Stomach (tissue), 8 donors: ENCODE measurements at regions not wholly inside any gene's neighbourhood (a gene's known extent, or its start where the extent isn't known, plus 50 kb on each side); places are given as distances from the start of the nearest gene placed in this dataset.

ENCODE experiments used
- DNase-seq, 2 donors: peaks; one replicate each; pipeline versions ENCODE4 v3.0.0 to v3.0.0-alpha.2; 2013 to 2019
- H3K27ac ChIP-seq, 5 donors: fragments of 200-600 bp in 4 of 5; sonication (generic) in 4 of 5; one replicate each; pipeline ENCODE4 v1.5.1; 2013 to 2019; ENCODE audit warnings: mild to moderate bottlenecking in 1 of 5, moderate library complexity in 1 of 5
- H3K27me3 ChIP-seq, 3 donors: fragments of 200-600 bp; sonication (generic); one replicate each; pipeline ENCODE4 v1.5.1; 2017 to 2019; ENCODE audit warnings: mixed run types in 1 of 3
- H3K36me3 ChIP-seq, 4 donors: fragments of 200-600 bp; sonication (generic); 1 replicate in 3 of 4; 2 replicates in 1 of 4; pipeline ENCODE4 v1.5.1; 2016 to 2019
- H3K4me1 ChIP-seq, 4 donors: fragments of 200-600 bp; sonication (generic); one replicate each; pipeline ENCODE4 v1.5.1; 2016 to 2019
- H3K4me3 ChIP-seq, 4 donors: fragments of 200-600 bp; sonication (generic) in 3 of 4; one replicate each; pipeline ENCODE4 v1.5.1; 2016 to 2019; ENCODE audit warnings: mild to moderate bottlenecking in 1 of 4
- H3K9me3 ChIP-seq, 4 donors: fragments of 200-600 bp; sonication (generic); one replicate each; pipeline ENCODE4 v1.5.1; 2016 to 2019
- CTCF ChIP-seq, 7 experiments: fragments of 450-650 bp in 4 of 7; fragments of 200-600 bp in 3 of 7; sonication (generic) in 3 of 7; IDR thresholded peaks; one replicate each; pipeline ENCODE4 v1.5.1; 2016 to 2019; ENCODE audit warnings: antibody characterized with exemption in 7 of 7, control low read depth in 2 of 7, mild to moderate bottlenecking in 1 of 7
- EP300 ChIP-seq: sonication (generic); formaldehyde crosslinking; IDR thresholded peaks from one replicate; pipeline ENCODE4 v1.6.1; 2017; ENCODE audit warnings: antibody characterized with exemption
- POLR2A ChIP-seq, 4 donors: fragments of 450-650 bp; IDR thresholded peaks; one replicate each; pipeline ENCODE4 v1.6.1; 2016; ENCODE audit warnings: antibody characterized with exemption in 4 of 4, control low read depth in 2 of 4, mild to moderate bottlenecking in 1 of 4, moderate library complexity in 1 of 4
- POLR2AphosphoS5 ChIP-seq, 3 donors: sonication (generic); formaldehyde crosslinking; IDR thresholded peaks; one replicate each; pipeline ENCODE4 v1.6.1; 2016; ENCODE audit warnings: antibody characterized with exemption in 3 of 3
- WGBS, 5 donors: extraction: QIAGEN DNeasy Blood & Tissue Kit in 3 of 5; methylation state at CpG; one replicate each; pipeline versions ENCODE4 v1.1.5 to v1.1.7; 2013 to 2018; 5-methylcytosine and 5-hydroxymethylcytosine counted together
- intact Hi-C: fragments of 100-400 bp; cut with DNase I; formaldehyde crosslinking; loops from one replicate; pipeline ENCODE4 v1.15.1; 2023; ENCODE audit warnings: low total_unique reads
- donor health status: healthy with polysubstance abuse.
- donor health status: Bipolar disorder and iron deficiency.
- donor health status: healthy.

DNA sequence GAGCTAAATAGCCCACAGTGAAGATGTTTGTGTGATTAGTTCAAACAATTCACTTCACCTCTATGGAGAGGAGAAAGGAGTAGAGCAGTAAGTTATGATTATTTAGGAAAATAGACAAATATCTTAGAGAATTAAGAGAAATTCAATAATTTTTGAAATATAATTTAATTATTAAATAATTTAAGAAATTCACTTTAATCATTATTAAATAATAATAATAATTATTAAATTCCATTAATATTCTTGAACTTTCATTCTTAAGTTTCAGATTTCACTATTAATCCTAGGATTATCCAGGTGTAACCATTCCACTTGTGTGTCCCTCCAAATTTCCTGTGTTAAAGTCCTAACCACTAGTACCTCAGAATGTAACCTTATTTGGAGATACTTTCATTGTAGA lies 58.9 kb upstream of the RGS18 start:
- intact Hi-C loops: no loop called here
- TF ChIP-seq POLR2AphosphoS5 (IDR thresholded peaks at IDR 0.05): no peak
- TF ChIP-seq EP300: no peak
- TF ChIP-seq POLR2A (IDR thresholded peaks at IDR 0.05): no peak
- no peak for TF ChIP-seq CTCF (IDR thresholded peaks at IDR 0.05)
- no peaks in the 10 kb centered on the region for H3K4me1 ChIP-seq

DNA sequence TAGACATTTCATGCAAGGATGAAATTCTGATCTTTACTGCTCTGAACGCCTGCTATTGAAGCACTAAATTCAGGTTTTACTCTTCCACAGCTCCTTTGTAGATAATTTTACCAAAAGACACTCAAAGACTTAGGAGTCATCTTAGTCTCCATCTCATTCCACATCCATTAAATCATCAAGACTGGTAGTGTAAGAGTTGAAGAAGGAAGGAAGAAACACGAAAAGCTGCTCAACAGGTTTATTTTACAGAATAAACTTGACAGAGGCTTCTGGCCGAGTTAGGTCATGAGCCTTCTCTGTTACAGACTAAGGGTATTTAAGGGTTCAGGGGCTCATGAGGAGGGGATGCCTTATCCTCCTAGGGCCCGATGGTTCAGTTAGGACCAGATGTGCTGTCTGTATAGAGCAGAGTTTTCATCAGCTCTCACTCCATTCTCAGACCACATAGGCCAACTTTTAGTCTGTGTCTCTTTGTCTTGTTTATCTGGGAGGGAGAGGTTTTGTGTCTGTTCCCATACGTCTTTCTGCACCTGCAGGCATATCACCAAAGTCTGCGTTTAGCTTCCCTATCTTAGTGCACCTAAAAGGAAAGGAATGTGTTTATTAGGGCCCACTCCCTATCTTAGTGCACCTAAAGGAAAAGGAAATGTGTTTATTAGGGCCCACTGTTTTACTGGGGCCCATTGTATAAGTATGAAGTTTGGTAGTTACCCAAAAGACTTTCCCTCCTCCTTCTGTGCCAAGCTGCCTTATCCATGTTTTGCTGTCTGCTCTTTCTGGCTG lies 57.4 kb upstream of the RGS18 start:
- H3K4me3 ChIP-seq: no peak overlapping the region
- intact Hi-C loops: no loop called here
- H3K27me3 ChIP-seq: no peaks in the 10 kb centered on the region
- 54 to 67% (median 60%) methylated on average over 6 of the region's 6 CpGs for WGBS, 5 donors
- H3K36me3 ChIP-seq: no peaks in the 10 kb centered on the region
- H3K9me3 ChIP-seq: no peaks in the 10 kb centered on the region
- H3K4me1 ChIP-seq: no peaks in the 10 kb centered on the region
- TF ChIP-seq POLR2AphosphoS5 (IDR thresholded peaks at IDR 0.05): no peak
- TF ChIP-seq CTCF (IDR thresholded peaks at IDR 0.05): no peak
- TF ChIP-seq EP300: no peak
- no peak for TF ChIP-seq POLR2A (IDR thresholded peaks at IDR 0.05)
- no peak overlapping the region for H3K27ac ChIP-seq
- no peak for DNase-seq

More for the DNA sequence above, 58.9 kb upstream of the RGS18 start:
- Histone ChIP-seq H3K36me3 (no peaks in the 10 kb centered on the region), H3K4me3 (no peak overlapping the region), H3K27ac (no peak overlapping the region), H3K27me3 (no peaks in the 10 kb centered on the region), H3K9me3 (no peaks in the 10 kb centered on the region)
- DNase-seq: no peak

DNA sequence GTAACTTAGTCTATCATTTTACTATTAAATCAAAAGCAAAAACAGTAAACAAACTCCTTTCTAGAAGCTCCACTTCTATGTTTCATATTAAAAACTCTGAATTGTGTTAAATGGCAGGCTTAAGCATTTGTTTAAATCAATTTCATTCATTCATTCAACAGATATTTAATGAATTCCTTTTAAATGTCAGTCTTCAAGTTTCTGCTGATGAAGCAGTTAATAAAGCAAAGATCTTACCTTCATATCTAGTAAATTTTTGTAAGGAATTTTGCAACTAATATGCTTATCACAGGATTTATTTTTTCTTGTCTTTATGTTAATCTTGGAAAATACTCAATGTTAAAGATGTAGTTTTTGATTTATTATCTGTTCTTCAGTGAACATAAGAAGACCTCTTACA lies 54.1 kb upstream of the RGS18 start:
- intact Hi-C loops: no loop called here
- no peak for TF ChIP-seq POLR2AphosphoS5 (IDR thresholded peaks at IDR 0.05)
- TF ChIP-seq CTCF (IDR thresholded peaks at IDR 0.05): no peak
- TF ChIP-seq EP300: no peak
- no peak for TF ChIP-seq POLR2A (IDR thresholded peaks at IDR 0.05)

DNA sequence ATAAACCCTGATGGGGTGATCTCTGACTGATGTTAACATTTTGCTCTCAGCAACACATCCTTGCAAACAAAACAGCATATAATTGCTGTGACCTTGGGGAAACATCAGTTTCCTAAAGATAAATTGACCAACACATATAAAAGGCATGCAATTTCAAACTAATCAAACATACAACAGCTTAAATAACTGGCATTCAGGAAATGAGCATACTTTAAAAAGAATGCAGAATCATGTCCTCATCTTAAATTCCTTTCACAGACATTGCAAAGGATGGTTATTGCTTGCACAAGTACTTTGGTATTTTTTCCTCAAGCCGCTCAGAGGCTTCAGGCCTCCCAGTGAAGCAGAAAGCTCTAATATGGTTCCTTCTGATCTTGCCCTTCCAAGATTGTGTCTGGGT lies 53.4 kb upstream of the RGS18 start:
- no peaks in the 10 kb centered on the region for H3K9me3 ChIP-seq
- H3K4me3 ChIP-seq: no peak overlapping the region
- intact Hi-C loops: no loop called here
- H3K27ac ChIP-seq: no peak overlapping the region
- no peak for TF ChIP-seq POLR2A (IDR thresholded peaks at IDR 0.05)
- TF ChIP-seq CTCF (IDR thresholded peaks at IDR 0.05): no peak
- TF ChIP-seq POLR2AphosphoS5 (IDR thresholded peaks at IDR 0.05): no peak
- no peak for TF ChIP-seq EP300
- 71 to 88% (median 84%) methylated on average over 1 of the region's 1 CpG for WGBS, 5 donors
- H3K27me3 ChIP-seq: no peaks in the 10 kb centered on the region
- H3K4me1 ChIP-seq: no peaks in the 10 kb centered on the region
- DNase-seq: peak in 1 of 2 donors; percentile 3
- no peaks in the 10 kb centered on the region for H3K36me3 ChIP-seq

More for the DNA sequence above, 54.1 kb upstream of the RGS18 start:
- Histone ChIP-seq H3K36me3 (no peaks in the 10 kb centered on the region), H3K27me3 (no peaks in the 10 kb centered on the region), H3K4me3 (no peak overlapping the region), H3K4me1 (no peaks in the 10 kb centered on the region), H3K27ac (no peak overlapping the region), H3K9me3 (no peaks in the 10 kb centered on the region)
- no peak for DNase-seq
